BLaER1 (cell line): ENCODE measurements at regions not wholly inside any gene's neighbourhood (a gene's known extent, or its start where the extent isn't known, plus 50 kb on each side); places are given as distances from the start of the nearest gene placed in this dataset.
"Not testable (repeated sequence)": the region's sequence is repeated elsewhere in the genome, so short reads cannot be mapped to it uniquely, and the experiment has no call there.

ENCODE experiments used
- H3K27ac ChIP-seq: shearing (Covaris generic); formaldehyde crosslinking; 2 replicates; pipeline ENCODE4 v1.8.1; 2022
- H3K27me3 ChIP-seq: shearing (Covaris generic); formaldehyde crosslinking; 2 replicates; pipeline ENCODE4 v1.8.1; 2022
- H3K36me3 ChIP-seq: shearing (Covaris generic); formaldehyde crosslinking; 2 replicates; pipeline ENCODE4 v1.8.1; 2022
- H3K4me1 ChIP-seq: shearing (Covaris generic); formaldehyde crosslinking; 2 replicates; pipeline ENCODE4 v1.8.1; 2022
- H3K4me2 ChIP-seq: shearing (Covaris generic); formaldehyde crosslinking; 2 replicates; pipeline ENCODE4 v1.8.1; 2022
- H3K4me3 ChIP-seq: shearing (Covaris generic); formaldehyde crosslinking; 2 replicates; pipeline ENCODE4 v1.8.1; 2022
- H3K9ac ChIP-seq: shearing (Covaris generic); formaldehyde crosslinking; 2 replicates; pipeline ENCODE4 v1.8.1; 2022
- H3K9me3 ChIP-seq: shearing (Covaris generic); formaldehyde crosslinking; 2 replicates; pipeline ENCODE4 v1.8.1; 2022
- H4K20me1 ChIP-seq: shearing (Covaris generic); formaldehyde crosslinking; 2 replicates; pipeline ENCODE4 v1.8.1; 2022
- Cebpa-rat ChIP-seq: shearing (Covaris generic); IDR thresholded peaks from 2 replicates; pipeline ENCODE4 v1.8.1; 2022

GRCh38 chr22:48821346-48821690 lies 1006.4 kb downstream of the BRD1 start:
- Histone ChIP-seq H4K20me1 (no peaks in the 10 kb centered on the region), H3K4me1 (no peaks in the 10 kb centered on the region), H3K27ac (no peak overlapping the region), H3K4me3 (no peak overlapping the region), H3K9me3 (no peaks in the 10 kb centered on the region), H3K36me3 (no peaks in the 10 kb centered on the region), H3K27me3 (no peaks in the 10 kb centered on the region), H3K4me2 (no peak overlapping the region), H3K9ac (no peak overlapping the region)
- no peak for TF ChIP-seq Cebpa-rat

GRCh38 chr22:48820481-48821345 lies 1007.0 kb downstream of the BRD1 start:
- H4K20me1 ChIP-seq: no peaks in the 10 kb centered on the region
- H3K27ac ChIP-seq: no peak overlapping the region
- no peak overlapping the region for H3K4me2 ChIP-seq
- TF ChIP-seq Cebpa-rat: no peak
- no peaks in the 10 kb centered on the region for H3K36me3 ChIP-seq
- no peak overlapping the region for H3K9ac ChIP-seq
- no peaks in the 10 kb centered on the region for H3K9me3 ChIP-seq
- no peaks in the 10 kb centered on the region for H3K4me1 ChIP-seq
- H3K27me3 ChIP-seq: no peaks in the 10 kb centered on the region
- H3K4me3 ChIP-seq: no peak overlapping the region

GRCh38 chr22:48819961-48820360 lies 1007.7 kb downstream of the BRD1 start:
- Histone ChIP-seq H3K9me3 (no peaks in the 10 kb centered on the region), H3K9ac (no peak overlapping the region), H3K36me3 (no peaks in the 10 kb centered on the region)

GRCh38 chr22:48819232-48819631 lies 1008.4 kb downstream of the BRD1 start:
- H3K27me3 ChIP-seq: no peaks in the 10 kb centered on the region
- H3K9ac ChIP-seq: no peak overlapping the region
- H3K9me3 ChIP-seq: no peaks in the 10 kb centered on the region
- no peak overlapping the region for H3K27ac ChIP-seq
- no peak overlapping the region for H3K4me2 ChIP-seq
- no peaks in the 10 kb centered on the region for H4K20me1 ChIP-seq
- H3K36me3 ChIP-seq: no peaks in the 10 kb centered on the region
- no peak overlapping the region for H3K4me3 ChIP-seq
- TF ChIP-seq Cebpa-rat: no peak
- H3K4me1 ChIP-seq: no peaks in the 10 kb centered on the region

More at GRCh38 chr22:48819961-48820360, 1007.7 kb downstream of the BRD1 start:
- Histone ChIP-seq H3K4me1 (no peaks in the 10 kb centered on the region), H3K4me2 (no peak overlapping the region), H3K4me3 (no peak overlapping the region), H3K27me3 (no peaks in the 10 kb centered on the region), H3K27ac (no peak overlapping the region), H4K20me1 (no peaks in the 10 kb centered on the region)
- TF ChIP-seq Cebpa-rat: no peak

- not testable (repeated sequence) for H3K27ac ChIP-seq, H3K27me3 ChIP-seq, H3K9ac ChIP-seq, H3K4me2 ChIP-seq, H3K4me3 ChIP-seq, H3K36me3 ChIP-seq, H3K9me3 ChIP-seq, H3K4me1 ChIP-seq, H4K20me1 ChIP-seq
These were observed 1010.2 kb downstream of the BRD1 start for GRCh38 chr22:48817491-48817890.

GRCh38 chr22:48811885-48812284 lies 1015.8 kb downstream of the BRD1 start:
- no peaks in the 10 kb centered on the region for H3K27me3 ChIP-seq
- TF ChIP-seq Cebpa-rat: no peak
- H3K4me2 ChIP-seq: no peak overlapping the region
- H3K4me1 ChIP-seq: no peaks in the 10 kb centered on the region
- no peaks in the 10 kb centered on the region for H3K36me3 ChIP-seq
- H3K27ac ChIP-seq: no peak overlapping the region
- H4K20me1 ChIP-seq: no peaks in the 10 kb centered on the region
- H3K9me3 ChIP-seq: no peaks in the 10 kb centered on the region
- H3K4me3 ChIP-seq: no peak overlapping the region
- no peak overlapping the region for H3K9ac ChIP-seq

GRCh38 chr22:48808038-48808960 lies 1019.4 kb downstream of the BRD1 start:
- H3K27ac ChIP-seq: no peak overlapping the region
- no peak overlapping the region for H3K9ac ChIP-seq
- H3K4me1 ChIP-seq: 0 out of 2 replicates have a peak, but pooled peaks cover 6% of the 10 kb centered on the region
- no peaks in the 10 kb centered on the region for H4K20me1 ChIP-seq
- no peak overlapping the region for H3K4me2 ChIP-seq
- H3K4me3 ChIP-seq: no peak overlapping the region
- H3K9me3 ChIP-seq: no peaks in the 10 kb centered on the region
- no peaks in the 10 kb centered on the region for H3K36me3 ChIP-seq
- no peak for TF ChIP-seq Cebpa-rat
- H3K27me3 ChIP-seq: no peaks in the 10 kb centered on the region

- Histone ChIP-seq H3K9me3 (no peaks in the 10 kb centered on the region), H3K4me1 (peaks cover 6% of the 10 kb centered on the region; the same call in 1 of the 2 replicates), H3K4me2 (no peak overlapping the region), H3K36me3 (no peaks in the 10 kb centered on the region), H3K27me3 (no peaks in the 10 kb centered on the region), H3K4me3 (no peak overlapping the region), H3K9ac (no peak overlapping the region), H4K20me1 (no peaks in the 10 kb centered on the region), H3K27ac (no peak overlapping the region)
- TF ChIP-seq Cebpa-rat: no peak
These were observed 1020.5 kb downstream of the BRD1 start for GRCh38 chr22:48807155-48807554.

GRCh38 chr22:48806227-48806781 lies 1021.4 kb downstream of the BRD1 start:
- Histone ChIP-seq H4K20me1 (no peaks in the 10 kb centered on the region), H3K4me3 (no peak overlapping the region), H3K9ac (no peak overlapping the region), H3K27me3 (no peaks in the 10 kb centered on the region), H3K27ac (no peak overlapping the region), H3K4me2 (no peak overlapping the region), H3K9me3 (no peaks in the 10 kb centered on the region), H3K4me1 (peaks cover 6% of the 10 kb centered on the region; the same call in 1 of the 2 replicates), H3K36me3 (no peaks in the 10 kb centered on the region)
- TF ChIP-seq Cebpa-rat: no peak

- Histone ChIP-seq H3K36me3 (no peaks in the 10 kb centered on the region), H3K27me3 (no peaks in the 10 kb centered on the region), H4K20me1 (no peaks in the 10 kb centered on the region; the same call in 1 of the 2 replicates), H3K4me1 (peaks cover 6% of the 10 kb centered on the region; the same call in 1 of the 2 replicates), H3K9ac (no peak overlapping the region), H3K27ac (no peak overlapping the region), H3K4me3 (no peak overlapping the region), H3K9me3 (no peaks in the 10 kb centered on the region), H3K4me2 (no peak overlapping the region)
- no peak for TF ChIP-seq Cebpa-rat
These were observed 1022.2 kb downstream of the BRD1 start for GRCh38 chr22:48805516-48805915.
